ENCODE measurements at regions not wholly inside any gene's neighbourhood (a gene's known extent, or its start where the extent isn't known, plus 50 kb on each side); places are given as distances from the start of the nearest gene placed in this dataset.

- no peak for TF ChIP-seq CTCF (conservative IDR thresholded peaks at IDR 0.05)
- no peak for TF ChIP-seq ZFX (IDR thresholded peaks at IDR 0.05)
Measured at GRCh38 chr13:86954341-86954740, 716.8 kb upstream of the SLITRK5 start.
